ENCODE measurements at regions not wholly inside any gene's neighbourhood (a gene's known extent, or its start where the extent isn't known, plus 50 kb on each side); places are given as distances from the start of the nearest gene placed in this dataset.
"Not testable (repeated sequence)": the region's sequence is repeated elsewhere in the genome, so short reads cannot be mapped to it uniquely, and the experiment has no call there.

- no peak for DNase-seq
- Mint-ChIP-seq H3K4me3 (no peak overlapping the region), H3K4me1 (ENCODE audit: low read depth) (no peaks in the 10 kb centered on the region), H3K9me3 (peaks cover 2% of the 10 kb centered on the region), H3K36me3 (ENCODE audit: low read depth) (no peaks in the 10 kb centered on the region), H3K27ac (no peak overlapping the region), H3K27me3 (peaks cover 12% of the 10 kb centered on the region)
Observed at GRCh38 chr15:39018966-39019365, 454.4 kb upstream of the RASGRP1 start.

GRCh38 chr15:39021341-39021740, 456.7 kb upstream of the RASGRP1 start:
- Mint-ChIP-seq H3K4me3 (no peak overlapping the region), H3K4me1 (ENCODE audit: low read depth) (no peaks in the 10 kb centered on the region), H3K36me3 (ENCODE audit: low read depth) (no peaks in the 10 kb centered on the region), H3K27me3 (peaks cover 20% of the 10 kb centered on the region), H3K27ac (no peak overlapping the region), H3K9me3 (no peaks in the 10 kb centered on the region)
- DNase-seq = no peak

- Mint-ChIP-seq H3K27ac (no peak overlapping the region), H3K4me3 (no peak overlapping the region), H3K36me3 (ENCODE audit: low read depth) (no peaks in the 10 kb centered on the region), H3K27me3 (peaks cover 20% of the 10 kb centered on the region), H3K9me3 (no peaks in the 10 kb centered on the region), H3K4me1 (ENCODE audit: low read depth) (no peaks in the 10 kb centered on the region)
- DNase-seq = no peak
Observed at GRCh38 chr15:39022532-39023305, 458.1 kb upstream of the RASGRP1 start.

GRCh38 chr15:39025321-39025720, 460.7 kb upstream of the RASGRP1 start:
- H3K9me3 Mint-ChIP-seq = no peaks in the 10 kb centered on the region
- H3K36me3 Mint-ChIP-seq (ENCODE audit: low read depth) = no peaks in the 10 kb centered on the region
- H3K27ac Mint-ChIP-seq = no peak overlapping the region
- H3K27me3 Mint-ChIP-seq = peaks cover 19% of the 10 kb centered on the region
- no peaks in the 10 kb centered on the region for H3K4me1 Mint-ChIP-seq (ENCODE audit: low read depth)
- H3K4me3 Mint-ChIP-seq = no peak overlapping the region
- DNase-seq = no peak

GRCh38 chr15:39025881-39026280, 461.3 kb upstream of the RASGRP1 start:
- no peak overlapping the region for H3K4me3 Mint-ChIP-seq
- H3K9me3 Mint-ChIP-seq = no peaks in the 10 kb centered on the region
- H3K4me1 Mint-ChIP-seq (ENCODE audit: low read depth) = no peaks in the 10 kb centered on the region
- H3K27ac Mint-ChIP-seq = no peak overlapping the region
- DNase-seq = no peak
- H3K27me3 Mint-ChIP-seq = peaks cover 15% of the 10 kb centered on the region
- H3K36me3 Mint-ChIP-seq (ENCODE audit: low read depth) = no peaks in the 10 kb centered on the region

- Mint-ChIP-seq H3K9me3 (no peaks in the 10 kb centered on the region), H3K27ac (no peak overlapping the region), H3K4me3 (no peak overlapping the region), H3K4me1 (ENCODE audit: low read depth) (no peaks in the 10 kb centered on the region), H3K27me3 (peaks cover 11% of the 10 kb centered on the region), H3K36me3 (ENCODE audit: low read depth) (no peaks in the 10 kb centered on the region)
- no peak for DNase-seq
Observed at GRCh38 chr15:39028069-39028468, 463.5 kb upstream of the RASGRP1 start.

GRCh38 chr15:39029741-39030140, 465.1 kb upstream of the RASGRP1 start:
- no peak overlapping the region for H3K4me3 Mint-ChIP-seq
- H3K4me1 Mint-ChIP-seq (ENCODE audit: low read depth) = no peaks in the 10 kb centered on the region
- H3K27ac Mint-ChIP-seq = no peak overlapping the region
- H3K36me3 Mint-ChIP-seq (ENCODE audit: low read depth) = no peaks in the 10 kb centered on the region
- H3K27me3 Mint-ChIP-seq = peaks cover 9% of the 10 kb centered on the region
- no peak for DNase-seq
- H3K9me3 Mint-ChIP-seq = no peaks in the 10 kb centered on the region

GRCh38 chr15:39030291-39031070, 465.9 kb upstream of the RASGRP1 start:
- peaks cover 6% of the 10 kb centered on the region for H3K27me3 Mint-ChIP-seq
- H3K27ac Mint-ChIP-seq = no peak overlapping the region
- no peaks in the 10 kb centered on the region for H3K4me1 Mint-ChIP-seq (ENCODE audit: low read depth)
- H3K4me3 Mint-ChIP-seq = no peak overlapping the region
- no peak for DNase-seq
- no peaks in the 10 kb centered on the region for H3K36me3 Mint-ChIP-seq (ENCODE audit: low read depth)
- no peaks in the 10 kb centered on the region for H3K9me3 Mint-ChIP-seq

GRCh38 chr15:39031596-39031995, 467.0 kb upstream of the RASGRP1 start:
- no peak overlapping the region for H3K27ac Mint-ChIP-seq
- no peak for DNase-seq
- no peaks in the 10 kb centered on the region for H3K36me3 Mint-ChIP-seq (ENCODE audit: low read depth)
- no peaks in the 10 kb centered on the region for H3K4me1 Mint-ChIP-seq (ENCODE audit: low read depth)
- H3K27me3 Mint-ChIP-seq = peaks cover 3% of the 10 kb centered on the region
- no peak overlapping the region for H3K4me3 Mint-ChIP-seq
- H3K9me3 Mint-ChIP-seq = no peaks in the 10 kb centered on the region

GRCh38 chr15:39034816-39035215, 470.2 kb upstream of the RASGRP1 start:
- H3K27me3 Mint-ChIP-seq = no peaks in the 10 kb centered on the region
- H3K4me1 Mint-ChIP-seq (ENCODE audit: low read depth) = no peaks in the 10 kb centered on the region
- H3K27ac Mint-ChIP-seq = no peak overlapping the region
- H3K4me3 Mint-ChIP-seq = no peak overlapping the region
- H3K36me3 Mint-ChIP-seq (ENCODE audit: low read depth) = no peaks in the 10 kb centered on the region
- no peaks in the 10 kb centered on the region for H3K9me3 Mint-ChIP-seq
- no peak for DNase-seq

- not testable (repeated sequence) for DNase-seq; H3K27ac Mint-ChIP-seq; H3K4me1 Mint-ChIP-seq (ENCODE audit: low read depth); H3K36me3 Mint-ChIP-seq (ENCODE audit: low read depth); H3K4me3 Mint-ChIP-seq; H3K9me3 Mint-ChIP-seq
- H3K27me3 Mint-ChIP-seq = peaks cover 20% of the 10 kb centered on the region
Observed at GRCh38 chr15:39037611-39038010, 473.0 kb upstream of the RASGRP1 start.

- no peak overlapping the region for H3K27ac Mint-ChIP-seq
- H3K36me3 Mint-ChIP-seq (ENCODE audit: low read depth) = no peaks in the 10 kb centered on the region
- no peak for DNase-seq
- no peak overlapping the region for H3K4me3 Mint-ChIP-seq
- peaks cover 25% of the 10 kb centered on the region for H3K27me3 Mint-ChIP-seq
- no peaks in the 10 kb centered on the region for H3K9me3 Mint-ChIP-seq
- H3K4me1 Mint-ChIP-seq (ENCODE audit: low read depth) = no peaks in the 10 kb centered on the region
Observed at GRCh38 chr15:39040861-39041260, 476.2 kb upstream of the RASGRP1 start.

GRCh38 chr15:39041979-39042495, 477.4 kb upstream of the RASGRP1 start:
- no peaks in the 10 kb centered on the region for H3K36me3 Mint-ChIP-seq (ENCODE audit: low read depth)
- H3K27me3 Mint-ChIP-seq = peaks cover 25% of the 10 kb centered on the region
- no peak overlapping the region for H3K27ac Mint-ChIP-seq
- DNase-seq = no peak
- no peak overlapping the region for H3K4me3 Mint-ChIP-seq
- H3K9me3 Mint-ChIP-seq = no peaks in the 10 kb centered on the region
- H3K4me1 Mint-ChIP-seq (ENCODE audit: low read depth) = no peaks in the 10 kb centered on the region

GRCh38 chr15:39051626-39052322, 487.2 kb upstream of the RASGRP1 start:
- no peak overlapping the region for H3K4me3 Mint-ChIP-seq

More at GRCh38 chr15:39051626-39052322, 487.2 kb upstream of the RASGRP1 start:
- Mint-ChIP-seq H3K4me1 (ENCODE audit: low read depth) (no peaks in the 10 kb centered on the region), H3K27ac (no peak overlapping the region), H3K27me3 (no peaks in the 10 kb centered on the region), H3K36me3 (ENCODE audit: low read depth) (no peaks in the 10 kb centered on the region), H3K9me3 (peaks cover 4% of the 10 kb centered on the region)
- no peak for DNase-seq
